HepG2 (cell line): ENCODE measurements at regions not wholly inside any gene's neighbourhood (a gene's known extent, or its start where the extent isn't known, plus 50 kb on each side); places are given as distances from the start of the nearest gene placed in this dataset.
A peak's percentile ranks its signal among the peaks of the same experiment; 100 is the strongest.

Source experiments
- ATAC-seq: fragments of 200-7000 bp; cut with Tn5 transposase; 3 replicates; pipeline ENCODE4 v1.9.1; 2020; ENCODE audit warnings: mild to moderate bottlenecking, moderate library complexity
- BruUV-seq: library from RNA; stranded (reverse); fragments of 400-500 nt; replicated peaks from 2 replicates; lab custom pipeline; 2021; lab: Mats Ljungman, UMichigan
- CTCF ChIA-PET: fragments of 300-600 bp; formaldehyde crosslinking; extraction: SDS; loops from one replicate; lab custom pipeline; 2021; ENCODE audit warnings: low total read pairs, inconsistent platforms, low intra/inter-chr PET ratio; lab: Yijun Ruan, JAX
- POLR2A ChIA-PET: fragments of 350-600 bp; sonication (Branson Sonifier 250); formaldehyde crosslinking; loops from one replicate; lab custom pipeline; 2020; ENCODE audit warnings: antibody characterized with exemption, inconsistent platforms; lab: Yijun Ruan, JAX
- DNase-seq: peaks from one replicate; pipeline ENCODE4 v3.0.0-alpha.2; 2015; ENCODE audit warnings: low spot score
- FAIRE-seq: peaks from 3 replicates; lab custom pipeline; 2011; peaks lifted over from hg19 to GRCh38; lab: Jason Lieb, UNC
- H2AFZ ChIP-seq: one replicate; pipeline ENCODE4 v1.6.1; 2011; ENCODE audit warnings: low read length, inconsistent platforms
- H3K27ac ChIP-seq: fragments of 300-600 bp; 3 replicates; pipeline ENCODE4 v1.8.0; 2011; ENCODE audit warnings: mixed run types, mild to moderate bottlenecking, mixed read lengths, low read length, inconsistent platforms; ENCODE audit not compliant: insufficient read depth; ENCODE audit errors: extremely low read length
- H3K27me3 ChIP-seq, 2 experiments: fragments of 200-600 bp in 1 of 2; 2 replicates in 1 of 2; 3 replicates in 1 of 2; pipeline versions ENCODE4 v1.6.0 to v1.8.0; 2011; ENCODE audit warnings: low read length in 2 of 2, mild to moderate bottlenecking in 2 of 2, moderate library complexity in 2 of 2, inconsistent platforms in 1 of 2; ENCODE audit not compliant: insufficient read depth in 2 of 2, control insufficient read depth in 1 of 2
- H3K36me3 ChIP-seq, 2 experiments: fragments of 200-600 bp in 1 of 2; replicated peaks in 1 of 2; 2 replicates in 1 of 2; 3 replicates in 1 of 2; pipeline versions ENCODE4 v1.5.1 to v1.8.0; 2011; ENCODE audit warnings: low read length in 2 of 2, inconsistent platforms in 1 of 2; ENCODE audit not compliant: insufficient read depth in 2 of 2, control insufficient read depth in 1 of 2
- H3K4me1 ChIP-seq: 2 replicates; pipeline ENCODE4 v1.5.1; 2012; ENCODE audit warnings: low read length, inconsistent platforms; ENCODE audit not compliant: insufficient read depth
- H3K4me2 ChIP-seq: 2 replicates; pipeline ENCODE4 v1.6.0; 2011; ENCODE audit warnings: low read depth, low read length, inconsistent platforms
- H3K4me3 ChIP-seq, 3 experiments: fragments of 200-600 bp in 1 of 3; sonication (generic), shearing (Covaris generic) in 1 of 3; replicated peaks in 1 of 3; 2 replicates each; pipeline ENCODE4 v1.5.1; 2011 to 2016; ENCODE audit warnings: low read length in 3 of 3, inconsistent platforms in 2 of 3, low read depth in 2 of 3, mild to moderate bottlenecking in 2 of 3, control low read depth in 1 of 3, mixed read lengths in 1 of 3; ENCODE audit not compliant: insufficient read depth in 1 of 3
- H3K79me2 ChIP-seq: one replicate; pipeline ENCODE4 v1.6.1; 2011; ENCODE audit warnings: low read length, inconsistent platforms; ENCODE audit not compliant: insufficient read depth
- H3K9ac ChIP-seq: 2 replicates; pipeline ENCODE4 v1.6.0; 2011; ENCODE audit warnings: mild to moderate bottlenecking, low read depth, low read length, inconsistent platforms; ENCODE audit not compliant: insufficient read depth
- H3K9me3 ChIP-seq: 2 replicates; pipeline ENCODE4 v1.5.1; 2012; ENCODE audit warnings: mild to moderate bottlenecking, low read length
- H4K20me1 ChIP-seq: 2 replicates; pipeline ENCODE4 v1.6.0; 2011; ENCODE audit warnings: inconsistent platforms, mild to moderate bottlenecking, low read length, moderate library complexity; ENCODE audit not compliant: insufficient read depth
- DMTF1 ChIP-seq: sonication (generic); formaldehyde crosslinking; IDR thresholded peaks from 2 replicates; pipeline ENCODE4 v1.4.0; 2020; ENCODE audit warnings: mild to moderate bottlenecking, missing genetic modification reagents
- FOXP4 ChIP-seq: sonication (generic); formaldehyde crosslinking; IDR thresholded peaks from 2 replicates; pipeline ENCODE4 v1.4.0; 2020; ENCODE audit warnings: missing genetic modification reagents
- KDM6A ChIP-seq: IDR thresholded peaks from 2 replicates; pipeline ENCODE4 v1.6.1; 2016; ENCODE audit warnings: low read depth
- LBX2 ChIP-seq: sonication (generic); formaldehyde crosslinking; IDR thresholded peaks from 2 replicates; pipeline ENCODE4 v1.5.0; 2020; ENCODE audit warnings: missing genetic modification reagents, mild to moderate bottlenecking, borderline replicate concordance
- MAZ ChIP-seq, 2 experiments: sonication (generic) in 1 of 2; formaldehyde crosslinking in 1 of 2; IDR thresholded peaks; 2 replicates each; pipeline versions ENCODE4 v1.5.0 to v1.6.1; 2012 to 2020; ENCODE audit warnings: low read depth in 2 of 2, mild to moderate bottlenecking in 2 of 2, borderline replicate concordance in 1 of 2, improper control_type of control experiment in 1 of 2, low read length in 1 of 2, missing genetic modification reagents in 1 of 2, moderate library complexity in 1 of 2
- MTERF4 ChIP-seq: sonication (generic); formaldehyde crosslinking; IDR thresholded peaks from 2 replicates; pipeline ENCODE4 v1.8.0; 2023; ENCODE audit warnings: mild to moderate bottlenecking, missing genetic modification reagents
- NCOR1 ChIP-seq: fragments of 200-600 bp; sonication (generic); IDR thresholded peaks from 2 replicates; pipeline ENCODE4 v1.7.0; 2017; ENCODE audit warnings: antibody characterized with exemption, low read length, borderline replicate concordance
- NFYC ChIP-seq: IDR thresholded peaks from 2 replicates; pipeline ENCODE4 v1.6.1; 2016; ENCODE audit warnings: missing genetic modification reagents, missing compliant biosample characterization
- PRDM4 ChIP-seq: sonication (generic); formaldehyde crosslinking; IDR thresholded peaks from 2 replicates; pipeline ENCODE4 v1.9.0; 2021; ENCODE audit warnings: missing genetic modification reagents, borderline replicate concordance
- SIX1 ChIP-seq: sonication (generic); formaldehyde crosslinking; IDR thresholded peaks from 2 replicates; pipeline ENCODE4 v1.4.0; 2020; ENCODE audit warnings: missing genetic modification reagents, borderline replicate concordance
- TRIM24 ChIP-seq: sonication (generic); formaldehyde crosslinking; IDR thresholded peaks from 2 replicates; pipeline ENCODE4 v1.8.0; 2022; ENCODE audit warnings: mild to moderate bottlenecking, missing genetic modification reagents
- ZC3H4 ChIP-seq: sonication (generic); formaldehyde crosslinking; IDR thresholded peaks from 2 replicates; pipeline ENCODE4 v1.4.0; 2020; ENCODE audit warnings: missing genetic modification reagents, borderline replicate concordance
- ZNF143 ChIP-seq: sonication (generic); formaldehyde crosslinking; IDR thresholded peaks from 2 replicates; pipeline ENCODE4 v1.4.0; 2020; ENCODE audit warnings: missing genetic modification reagents
- ZNF614 ChIP-seq: IDR thresholded peaks from 2 replicates; pipeline ENCODE4 v1.6.1; 2018; ENCODE audit warnings: missing biosample characterization, missing genetic modification reagents, inconsistent platforms, borderline replicate concordance
- ZNF616 ChIP-seq: sonication (generic); formaldehyde crosslinking; IDR thresholded peaks from 2 replicates; pipeline ENCODE4 v1.5.0; 2020; ENCODE audit warnings: low read depth, mild to moderate bottlenecking, missing genetic modification reagents
- WGBS: methylation state at CpG from one replicate; pipeline ENCODE4 v1.1.6; 2017; ENCODE audit warnings: low lambda C conversion rate; 5-methylcytosine and 5-hydroxymethylcytosine counted together
- in situ Hi-C: cut with HindIII; loops from 2 replicates; pipeline ENCODE4 v1.10.0; 2017; ENCODE audit warnings: low pct_unique_long_range_greater_than_20kb; ENCODE audit not compliant: extremely low pct_ligation_motif_present
- intact Hi-C: fragments of 100-400 bp; cut with micrococcal nuclease; formaldehyde crosslinking; loops from one replicate; pipeline ENCODE4 v1.10.0; 2022; ENCODE audit not compliant: unreplicated experiment

GRCh38 chr2:8159211-8159965, 522.5 kb upstream of the ID2 start:
- Histone ChIP-seq H2AFZ (peak overlapping the region; percentile 7), H3K9me3 (no peaks in the 10 kb centered on the region), H3K36me3 (no peaks in the 10 kb centered on the region), H4K20me1 (no peaks in the 10 kb centered on the region), H3K27me3 (no peaks in the 10 kb centered on the region), H3K4me3 (peak overlapping the region in 1 of 3 experiments; percentile 30; a peak in 2 of 6 replicates), H3K4me1 (peaks cover 21% of the 10 kb centered on the region), H3K9ac (peak overlapping the region; percentile 18; the same call in 1 of the 2 replicates), H3K27ac (peak overlapping the region; percentile 54), H3K4me2 (peak overlapping the region; percentile 62), H3K79me2 (no peaks in the 10 kb centered on the region)
- ChIA-PET CTCF (no interaction called here), POLR2A (interaction anchor here (0.6 to 1.6 kb wide), 3 partner anchors 33 to 522 kb away, joined by 3 to 6 read pairs (median 4); partner anchors contain the start of gene ID2)
- FAIRE-seq, result no peak
- no TSS peak for BruUV-seq
- in situ Hi-C loops, result no loop called here
- 81% methylated on average over 13 of the region's 13 CpGs for WGBS
- intact Hi-C loops, result no loop called here
- peak; percentile 73 for ATAC-seq
- DNase-seq, result no peak
- TF ChIP-seq ZNF614 (CRISPR knock-in tag) (no peak), MTERF4 (CRISPR knock-in tag) (no peak), ZNF616 (CRISPR knock-in tag) (no peak), DMTF1 (CRISPR knock-in tag) (no peak), NCOR1 (no peak), ZNF143 (no peak), SIX1 (CRISPR knock-in tag) (no peak), NFYC (CRISPR knock-in tag) (no peak), PRDM4 (CRISPR knock-in tag) (no peak), ZC3H4 (no peak), TRIM24 (no peak), KDM6A (CRISPR knock-in tag) (no peak), LBX2 (CRISPR knock-in tag) (no peak), FOXP4 (CRISPR knock-in tag) (no peak), MAZ (IDR thresholded peaks at IDR 0.05; ENCODE audit: borderline replicate concordance, low read depth, low read length) (no peak), MAZ (CRISPR knock-in tag; IDR thresholded peaks at IDR 0.05; ENCODE audit: low read depth) (0 out of 2 replicates have a peak, but pooled peaks have one; percentile 9)
